Esophagus muscularis mucosa (tissue), 4 donors: ENCODE measurements at regions not wholly inside any gene's neighbourhood (a gene's known extent, or its start where the extent isn't known, plus 50 kb on each side); places are given as distances from the start of the nearest gene placed in this dataset.

Experiments used
- DNase-seq: peaks from one replicate; pipeline ENCODE4 v3.0.0-alpha.2; 2017; ENCODE audit errors: extremely low spot score
- H3K27ac ChIP-seq, 4 donors: fragments of 200-600 bp; sonication (generic); replicated peaks in 1 of 4; 1 replicate in 3 of 4; 2 replicates in 1 of 4; pipeline ENCODE4 v1.5.1; 2016 to 2019; ENCODE audit warnings: mild to moderate bottlenecking in 1 of 4
- H3K27me3 ChIP-seq, 4 donors: fragments of 200-600 bp; sonication (generic); one replicate each; pipeline versions ENCODE4 v1.5.1 to v1.6.0; 2016 to 2019
- H3K36me3 ChIP-seq, 4 donors: fragments of 200-600 bp; sonication (generic); one replicate each; pipeline ENCODE4 v1.5.1; 2016 to 2019
- H3K4me1 ChIP-seq, 4 donors: fragments of 200-600 bp; sonication (generic); one replicate each; pipeline ENCODE4 v1.5.1; 2016 to 2019
- H3K4me3 ChIP-seq, 4 donors: fragments of 200-600 bp; sonication (generic); 1 replicate in 2 of 4; 2 replicates in 2 of 4; pipeline ENCODE4 v1.5.1; 2016 to 2019; ENCODE audit warnings: mild to moderate bottlenecking in 4 of 4, moderate library complexity in 1 of 4
- H3K9me3 ChIP-seq, 4 donors: fragments of 200-600 bp; sonication (generic); 1 replicate in 3 of 4; 2 replicates in 1 of 4; pipeline ENCODE4 v1.5.1; 2016 to 2019
- EP300 ChIP-seq: sonication (generic); formaldehyde crosslinking; IDR thresholded peaks from one replicate; pipeline ENCODE4 v1.6.1; 2017; ENCODE audit warnings: antibody characterized with exemption
- POLR2A ChIP-seq: fragments of 450-650 bp; IDR thresholded peaks from one replicate; pipeline ENCODE4 v1.6.1; 2017; ENCODE audit warnings: antibody characterized with exemption, moderate library complexity, mild to moderate bottlenecking, low read depth
- POLR2AphosphoS5 ChIP-seq, 2 donors: sonication (generic); formaldehyde crosslinking; IDR thresholded peaks; one replicate each; pipeline ENCODE4 v1.6.1; 2017; ENCODE audit warnings: antibody characterized with exemption in 2 of 2
- WGBS: methylation state at CpG from one replicate; pipeline ENCODE4 v1.1.5; 2018; 5-methylcytosine and 5-hydroxymethylcytosine counted together
- intact Hi-C: fragments of 100-400 bp; cut with DNase I; formaldehyde crosslinking; loops from one replicate; pipeline ENCODE4 v1.15.1; 2023
- TF ChIP-seq, protein P1 (sequence below), 3 experiments: fragments of 200-600 bp in 2 of 3; fragments of 450-650 bp in 1 of 3; sonication (generic) in 2 of 3; IDR thresholded peaks; one replicate each; pipeline ENCODE4 v1.5.1; 2017 to 2019; ENCODE audit warnings: antibody characterized with exemption in 3 of 3, mild to moderate bottlenecking in 2 of 3, moderate library complexity in 1 of 3

DNA sequence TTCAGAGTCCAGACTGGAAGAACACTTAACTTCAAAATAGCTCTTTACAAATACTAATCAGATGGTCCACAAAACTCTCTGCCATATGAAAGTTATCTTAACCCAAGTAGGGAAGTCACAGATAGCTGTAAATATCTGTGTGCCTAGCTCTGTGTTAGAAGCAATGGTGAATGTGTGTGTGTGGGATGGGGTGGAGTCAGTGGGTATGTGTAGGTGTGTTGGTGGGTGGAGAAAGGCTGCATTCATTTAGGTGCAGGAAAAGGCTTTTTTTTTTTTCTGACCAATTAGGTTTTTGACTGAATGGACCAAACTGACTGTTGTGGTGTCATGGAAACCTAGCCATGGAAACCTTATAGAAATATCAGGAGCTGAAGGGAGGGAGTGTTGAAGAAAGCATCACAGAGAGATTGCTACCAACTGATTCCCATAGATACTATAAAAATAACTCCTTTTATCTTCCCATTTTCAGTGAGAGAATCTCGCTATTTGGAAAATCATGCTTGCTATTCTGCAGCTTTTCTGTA, 156.2 kb upstream of the NR3C1 start:
- Histone ChIP-seq H3K27me3 (no peaks in the 10 kb centered on the region), H3K9me3 (no peaks in the 10 kb centered on the region), H3K27ac (no peak overlapping the region), H3K36me3 (no peaks in the 10 kb centered on the region), H3K4me1 (peaks cover 7 to 13% (median 11%) of the 10 kb centered on the region in 4 donors), H3K4me3 (no peak overlapping the region)
- intact Hi-C loops, result no loop called here
- 97% methylated on average over 1 of the region's 1 CpG for WGBS
- no peak for TF ChIP-seq POLR2A
- no peak for TF ChIP-seq EP300
- TF ChIP-seq, protein P1, sequence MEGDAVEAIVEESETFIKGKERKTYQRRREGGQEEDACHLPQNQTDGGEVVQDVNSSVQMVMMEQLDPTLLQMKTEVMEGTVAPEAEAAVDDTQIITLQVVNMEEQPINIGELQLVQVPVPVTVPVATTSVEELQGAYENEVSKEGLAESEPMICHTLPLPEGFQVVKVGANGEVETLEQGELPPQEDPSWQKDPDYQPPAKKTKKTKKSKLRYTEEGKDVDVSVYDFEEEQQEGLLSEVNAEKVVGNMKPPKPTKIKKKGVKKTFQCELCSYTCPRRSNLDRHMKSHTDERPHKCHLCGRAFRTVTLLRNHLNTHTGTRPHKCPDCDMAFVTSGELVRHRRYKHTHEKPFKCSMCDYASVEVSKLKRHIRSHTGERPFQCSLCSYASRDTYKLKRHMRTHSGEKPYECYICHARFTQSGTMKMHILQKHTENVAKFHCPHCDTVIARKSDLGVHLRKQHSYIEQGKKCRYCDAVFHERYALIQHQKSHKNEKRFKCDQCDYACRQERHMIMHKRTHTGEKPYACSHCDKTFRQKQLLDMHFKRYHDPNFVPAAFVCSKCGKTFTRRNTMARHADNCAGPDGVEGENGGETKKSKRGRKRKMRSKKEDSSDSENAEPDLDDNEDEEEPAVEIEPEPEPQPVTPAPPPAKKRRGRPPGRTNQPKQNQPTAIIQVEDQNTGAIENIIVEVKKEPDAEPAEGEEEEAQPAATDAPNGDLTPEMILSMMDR (IDR thresholded peaks at IDR 0.05), result no peak
- TF ChIP-seq POLR2AphosphoS5 (IDR thresholded peaks at IDR 0.05), result no peak
- no peak for DNase-seq

GRCh38 chr5:143558048-143558447, 154.6 kb upstream of the NR3C1 start:
- no peak for DNase-seq
- intact Hi-C loops, result no loop called here
- no peaks in the 10 kb centered on the region for H3K9me3 ChIP-seq
- H3K4me3 ChIP-seq, result no peak overlapping the region
- TF ChIP-seq POLR2A (no peak), EP300 (no peak), POLR2AphosphoS5 (IDR thresholded peaks at IDR 0.05) (no peak)
- TF ChIP-seq, protein P1 (IDR thresholded peaks at IDR 0.05), result no peak
- no peak overlapping the region for H3K27ac ChIP-seq
- H3K36me3 ChIP-seq, result no peaks in the 10 kb centered on the region
- no peaks in the 10 kb centered on the region for H3K27me3 ChIP-seq
- peaks cover 7 to 13% (median 11%) of the 10 kb centered on the region in 4 donors for H3K4me1 ChIP-seq
- 96% methylated on average over 1 of the region's 1 CpG for WGBS

DNA sequence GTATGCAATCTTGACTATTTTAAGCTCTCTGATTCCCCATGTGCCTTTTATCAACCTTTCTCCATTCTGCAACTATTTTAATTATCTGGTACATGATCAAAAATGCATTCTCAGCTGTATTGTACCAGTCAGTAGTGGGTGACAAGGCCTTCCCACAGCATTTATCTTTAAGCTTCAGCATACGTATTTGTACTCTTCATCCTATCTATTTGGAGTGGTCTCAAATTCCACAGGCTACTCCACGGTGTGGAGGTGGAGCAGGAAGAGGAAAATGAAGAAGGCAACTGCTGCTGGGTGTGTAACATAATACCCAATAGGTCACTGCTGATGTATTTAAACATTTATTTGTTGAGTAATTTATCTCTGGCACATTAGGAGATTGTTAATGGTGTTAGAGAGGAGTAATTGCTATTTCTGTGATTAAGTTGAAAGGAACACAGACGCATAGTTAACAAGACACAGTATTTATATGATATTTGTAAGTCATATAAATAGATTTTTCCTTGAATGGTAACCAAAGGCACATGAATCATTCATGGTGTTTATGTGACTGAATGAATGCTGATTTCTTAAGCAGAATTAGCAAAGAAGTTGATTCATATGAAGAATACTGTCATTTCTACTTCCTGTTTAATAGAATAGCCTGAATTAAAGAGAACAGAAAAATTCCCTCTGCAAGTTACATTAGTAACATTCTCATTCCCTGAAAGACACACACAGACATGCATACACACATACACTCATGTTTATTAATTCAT, 153.8 kb upstream of the NR3C1 start:
- no peak for TF ChIP-seq EP300
- TF ChIP-seq POLR2A, result no peak
- no peak for TF ChIP-seq POLR2AphosphoS5 (IDR thresholded peaks at IDR 0.05)
- TF ChIP-seq, protein P1 (IDR thresholded peaks at IDR 0.05), result no peak
- H3K4me1 ChIP-seq, result peaks cover 7 to 13% (median 11%) of the 10 kb centered on the region in 4 donors
- H3K9me3 ChIP-seq, result no peaks in the 10 kb centered on the region
- no peaks in the 10 kb centered on the region for H3K27me3 ChIP-seq
- no peaks in the 10 kb centered on the region for H3K36me3 ChIP-seq
- no peak overlapping the region for H3K27ac ChIP-seq
- intact Hi-C loops, result no loop called here
- no peak for DNase-seq
- no peak overlapping the region for H3K4me3 ChIP-seq
- WGBS, result 27% methylated on average over 3 of the region's 3 CpGs

GRCh38 chr5:143554918-143555477, 151.5 kb upstream of the NR3C1 start:
- Histone ChIP-seq H3K9me3 (no peaks in the 10 kb centered on the region), H3K4me1 (peaks cover 7 to 13% (median 11%) of the 10 kb centered on the region in 4 donors), H3K36me3 (no peaks in the 10 kb centered on the region), H3K4me3 (no peak overlapping the region), H3K27ac (no peak overlapping the region), H3K27me3 (no peaks in the 10 kb centered on the region)
- DNase-seq, result no peak
- WGBS, result 82% methylated on average over 4 of the region's 4 CpGs
- intact Hi-C loops, result no loop called here
- TF ChIP-seq POLR2AphosphoS5 (IDR thresholded peaks at IDR 0.05) (no peak), POLR2A (no peak), EP300 (no peak)
- TF ChIP-seq, protein P1 (IDR thresholded peaks at IDR 0.05), result no peak
